ENCODE measurements at regions not wholly inside any gene's neighbourhood (a gene's known extent, or its start where the extent isn't known, plus 50 kb on each side); places are given as distances from the start of the nearest gene placed in this dataset.

GRCh38 chr7:1310936-1311335 is 78.3 kb downstream of the UNCX start:
- Histone ChIP-seq H3K27me3 (ENCODE audit: control insufficient read depth, insufficient read depth, low read length) (no peaks in the 10 kb centered on the region), H3K4me3 (ENCODE audit: low read depth, low read length) (no peak overlapping the region), H3K36me3 (ENCODE audit: control insufficient read depth, insufficient read depth, low read length) (no peaks in the 10 kb centered on the region)
- FAIRE-seq (no peak), DNase-seq (ENCODE audit: low read depth) (no peak)
- TF ChIP-seq, protein P1, sequence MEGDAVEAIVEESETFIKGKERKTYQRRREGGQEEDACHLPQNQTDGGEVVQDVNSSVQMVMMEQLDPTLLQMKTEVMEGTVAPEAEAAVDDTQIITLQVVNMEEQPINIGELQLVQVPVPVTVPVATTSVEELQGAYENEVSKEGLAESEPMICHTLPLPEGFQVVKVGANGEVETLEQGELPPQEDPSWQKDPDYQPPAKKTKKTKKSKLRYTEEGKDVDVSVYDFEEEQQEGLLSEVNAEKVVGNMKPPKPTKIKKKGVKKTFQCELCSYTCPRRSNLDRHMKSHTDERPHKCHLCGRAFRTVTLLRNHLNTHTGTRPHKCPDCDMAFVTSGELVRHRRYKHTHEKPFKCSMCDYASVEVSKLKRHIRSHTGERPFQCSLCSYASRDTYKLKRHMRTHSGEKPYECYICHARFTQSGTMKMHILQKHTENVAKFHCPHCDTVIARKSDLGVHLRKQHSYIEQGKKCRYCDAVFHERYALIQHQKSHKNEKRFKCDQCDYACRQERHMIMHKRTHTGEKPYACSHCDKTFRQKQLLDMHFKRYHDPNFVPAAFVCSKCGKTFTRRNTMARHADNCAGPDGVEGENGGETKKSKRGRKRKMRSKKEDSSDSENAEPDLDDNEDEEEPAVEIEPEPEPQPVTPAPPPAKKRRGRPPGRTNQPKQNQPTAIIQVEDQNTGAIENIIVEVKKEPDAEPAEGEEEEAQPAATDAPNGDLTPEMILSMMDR (IDR thresholded peaks at IDR 0.05; ENCODE audit: insufficient read depth, low read length, severe bottlenecking): no peak

- no peaks in the 10 kb centered on the region for H3K27me3 ChIP-seq (ENCODE audit: control insufficient read depth, insufficient read depth, low read length)
- FAIRE-seq (no peak), DNase-seq (ENCODE audit: low read depth) (no peak)
- no peaks in the 10 kb centered on the region for H3K36me3 ChIP-seq (ENCODE audit: control insufficient read depth, insufficient read depth, low read length)
- no peak overlapping the region for H3K4me3 ChIP-seq (ENCODE audit: low read depth, low read length)
- TF ChIP-seq, protein P1 (IDR thresholded peaks at IDR 0.05; ENCODE audit: insufficient read depth, low read length, severe bottlenecking): no peak
Measured at GRCh38 chr7:1311406-1312135, 78.9 kb downstream of the UNCX start.

GRCh38 chr7:1312136-1313070 is 79.7 kb downstream of the UNCX start:
- no peaks in the 10 kb centered on the region for H3K36me3 ChIP-seq (ENCODE audit: control insufficient read depth, insufficient read depth, low read length)
- DNase-seq (ENCODE audit: low read depth) (no peak), FAIRE-seq (peak; percentile 47)
- H3K4me3 ChIP-seq (ENCODE audit: low read depth, low read length): no peak overlapping the region
- TF ChIP-seq, protein P1 (IDR thresholded peaks at IDR 0.05; ENCODE audit: insufficient read depth, low read length, severe bottlenecking): no peak
- H3K27me3 ChIP-seq (ENCODE audit: control insufficient read depth, insufficient read depth, low read length): no peaks in the 10 kb centered on the region

DNA sequence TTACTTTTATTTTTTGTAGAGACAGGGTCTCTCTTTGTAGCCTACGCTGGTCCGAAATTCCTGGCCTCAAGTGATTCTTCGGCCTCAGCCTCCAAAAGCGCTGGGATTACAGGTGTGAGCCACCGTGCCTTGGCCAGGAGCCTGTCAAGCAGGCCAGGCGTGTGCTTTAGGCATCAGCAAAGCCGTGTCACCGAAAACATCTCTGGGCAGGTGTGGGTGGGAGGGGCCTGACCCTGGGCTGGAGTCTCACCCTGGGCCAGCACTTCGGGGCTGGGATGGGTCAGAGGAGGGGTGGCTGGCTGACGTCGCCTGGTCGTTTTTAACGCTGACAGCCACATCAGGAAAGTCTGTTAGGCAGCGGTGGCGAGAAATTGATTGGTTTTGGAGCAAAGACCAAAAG is 80.9 kb downstream of the UNCX start:
- H3K36me3 ChIP-seq (ENCODE audit: control insufficient read depth, insufficient read depth, low read length): no peaks in the 10 kb centered on the region
- DNase-seq (ENCODE audit: low read depth) (no peak), FAIRE-seq (no peak)
- H3K4me3 ChIP-seq (ENCODE audit: low read depth, low read length): no peak overlapping the region
- no peaks in the 10 kb centered on the region for H3K27me3 ChIP-seq (ENCODE audit: control insufficient read depth, insufficient read depth, low read length)
- TF ChIP-seq, protein P1 (IDR thresholded peaks at IDR 0.05; ENCODE audit: insufficient read depth, low read length, severe bottlenecking): no peak

DNA sequence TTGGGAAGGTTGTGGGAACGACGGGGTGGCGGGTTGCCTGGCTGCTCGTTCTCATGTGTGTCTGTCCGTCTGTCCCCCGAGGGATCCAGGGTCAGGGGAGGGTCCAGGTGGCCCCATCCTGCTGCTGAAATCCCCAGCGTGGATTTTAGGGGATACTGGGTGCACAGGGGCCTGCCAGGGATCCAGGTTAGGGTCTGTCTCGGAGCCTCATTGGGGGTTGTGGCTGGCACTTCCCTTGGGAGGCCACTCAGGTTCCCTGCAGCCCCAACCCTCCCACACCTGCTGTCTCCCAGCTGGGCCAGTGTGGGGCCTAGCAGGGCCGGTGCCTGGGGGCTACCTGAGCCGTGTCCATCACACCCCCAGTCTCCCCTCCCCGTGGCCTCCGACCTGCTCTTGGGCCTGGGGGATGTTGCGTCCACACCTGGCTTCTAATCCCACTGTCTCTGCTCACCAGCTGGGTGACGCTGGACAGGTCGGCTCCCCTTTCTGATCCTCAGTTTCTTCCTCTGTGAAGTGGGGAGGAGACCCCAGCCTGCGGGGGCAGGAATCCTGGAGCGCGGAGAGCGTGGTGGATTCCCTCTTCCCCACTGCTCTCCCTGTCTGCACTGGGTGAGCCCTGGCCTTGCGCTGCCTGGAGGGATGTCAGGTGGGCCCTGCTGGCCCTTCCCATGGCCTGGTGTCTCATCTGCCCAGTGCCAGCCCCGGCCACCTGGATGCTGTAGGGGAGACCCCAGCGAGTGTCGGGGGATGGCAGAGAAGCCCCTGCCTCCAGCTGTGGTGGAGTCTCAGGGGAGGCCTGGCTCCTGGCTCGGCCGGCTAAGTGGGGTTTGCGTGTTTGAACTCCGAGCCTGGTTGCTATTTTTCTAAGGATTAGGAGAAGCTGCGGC is 81.6 kb downstream of the UNCX start:
- H3K27me3 ChIP-seq (ENCODE audit: control insufficient read depth, insufficient read depth, low read length): no peaks in the 10 kb centered on the region
- H3K36me3 ChIP-seq (ENCODE audit: control insufficient read depth, insufficient read depth, low read length): no peaks in the 10 kb centered on the region
- H3K4me3 ChIP-seq (ENCODE audit: low read depth, low read length): no peak overlapping the region
- FAIRE-seq (no peak), DNase-seq (ENCODE audit: low read depth) (no peak)
- TF ChIP-seq, protein P1 (IDR thresholded peaks at IDR 0.05; ENCODE audit: insufficient read depth, low read length, severe bottlenecking): no peak

All from bronchial epithelial cell (primary cell).